ENCODE measurements at regions not wholly inside any gene's neighbourhood (a gene's known extent, or its start where the extent isn't known, plus 50 kb on each side); places are given as distances from the start of the nearest gene placed in this dataset.
"Not testable (repeated sequence)": the region's sequence is repeated elsewhere in the genome, so short reads cannot be mapped to it uniquely, and the experiment has no call there.

DNA sequence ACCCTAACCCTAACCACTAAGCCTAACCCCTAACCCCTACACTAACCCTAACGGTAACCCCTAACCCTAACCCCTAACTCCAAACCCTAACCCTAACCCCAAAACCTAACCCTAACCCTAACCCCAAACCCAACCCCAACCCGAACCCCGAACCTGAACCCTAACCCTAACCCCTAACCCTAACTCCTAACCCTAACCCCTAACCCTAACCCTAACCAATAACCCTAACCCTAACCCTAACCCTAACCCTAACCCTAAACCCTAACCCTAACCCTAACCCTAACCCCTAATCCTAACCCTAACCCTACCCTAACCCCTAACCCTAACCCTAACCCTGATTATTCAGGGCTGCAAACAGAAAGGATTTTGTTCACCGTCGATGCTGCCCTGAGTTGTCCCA is 144.6 kb upstream of the DUSP22 start:
- not testable (repeated sequence) for DNase-seq

DNA sequence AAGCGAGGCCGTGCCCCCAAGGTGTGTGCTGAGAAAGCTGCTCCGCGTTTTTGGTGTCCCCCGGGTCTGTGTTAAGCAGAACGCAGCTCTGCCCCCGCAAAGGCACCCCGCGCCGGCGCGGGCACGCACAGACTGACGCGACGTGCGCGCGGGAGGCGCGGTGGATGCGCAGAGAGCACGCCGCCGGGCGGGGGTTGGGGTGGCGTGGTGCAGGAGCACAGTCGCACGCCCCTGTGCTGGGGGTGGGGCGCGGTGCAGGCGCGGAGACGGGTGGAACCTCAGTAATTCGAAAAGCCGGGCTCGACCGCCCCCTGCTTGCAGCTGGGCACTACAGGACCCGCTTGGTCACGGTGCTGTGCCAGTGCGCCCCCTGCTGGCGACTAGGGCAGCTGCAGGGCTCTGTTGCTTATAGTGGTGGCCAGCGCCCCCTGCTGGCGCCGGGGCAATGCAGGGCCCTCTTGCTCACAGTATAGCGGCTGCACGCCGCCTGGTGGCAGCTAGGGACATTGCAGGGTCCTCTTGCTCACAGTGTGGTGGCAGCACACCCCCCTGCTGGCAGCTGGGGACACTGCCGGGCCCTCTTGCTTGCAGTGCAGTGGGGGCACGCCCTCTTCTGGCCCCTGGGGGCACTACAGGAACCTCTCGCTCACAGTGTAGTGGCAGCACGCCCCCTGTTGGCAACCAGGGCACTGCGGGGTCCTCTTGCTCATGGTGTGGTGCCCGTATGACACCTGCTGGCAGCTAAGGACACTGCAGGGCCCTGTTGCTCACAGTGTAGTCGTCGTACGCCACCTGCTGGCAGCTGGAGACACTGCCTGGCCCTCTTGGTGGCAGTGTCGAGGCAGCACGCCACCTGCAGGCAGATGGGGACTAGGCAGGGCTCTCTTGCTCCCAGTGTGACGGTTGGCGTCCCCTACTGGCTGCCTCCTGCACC is 144.0 kb upstream of the DUSP22 start:
- DNase-seq = peak; percentile 14

- DNase-seq = not testable (repeated sequence)
These were observed 142.1 kb upstream of the DUSP22 start for GRCh38 chr6:150147-150546.

GRCh38 chr6:152436-152835 is 139.9 kb upstream of the DUSP22 start:
- not testable (repeated sequence) for DNase-seq

- not testable (repeated sequence) for DNase-seq
These were observed 139.3 kb upstream of the DUSP22 start for GRCh38 chr6:153026-153425.

DNA sequence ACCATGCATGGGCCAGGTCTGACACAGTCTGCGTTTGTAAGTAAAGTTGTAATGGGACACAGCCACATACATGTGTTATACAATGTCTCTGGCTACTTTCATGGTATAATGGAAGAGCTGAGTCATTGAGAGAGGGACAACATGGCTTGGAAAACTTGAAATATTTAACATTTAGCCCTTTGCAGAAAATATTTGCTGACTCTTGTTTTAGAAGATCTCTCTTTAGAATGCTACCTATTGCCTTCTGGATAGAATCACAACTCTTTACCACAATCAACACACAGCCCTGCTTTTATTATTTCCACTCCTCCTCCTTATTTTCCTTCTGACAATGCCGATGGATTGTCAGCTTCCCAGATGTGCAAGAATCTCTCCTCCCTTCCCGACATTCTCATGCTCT is 138.4 kb upstream of the DUSP22 start:
- DNase-seq = not testable (repeated sequence)

- not testable (repeated sequence) for DNase-seq
These were observed 137.8 kb upstream of the DUSP22 start for GRCh38 chr6:154321-155092.

DNA sequence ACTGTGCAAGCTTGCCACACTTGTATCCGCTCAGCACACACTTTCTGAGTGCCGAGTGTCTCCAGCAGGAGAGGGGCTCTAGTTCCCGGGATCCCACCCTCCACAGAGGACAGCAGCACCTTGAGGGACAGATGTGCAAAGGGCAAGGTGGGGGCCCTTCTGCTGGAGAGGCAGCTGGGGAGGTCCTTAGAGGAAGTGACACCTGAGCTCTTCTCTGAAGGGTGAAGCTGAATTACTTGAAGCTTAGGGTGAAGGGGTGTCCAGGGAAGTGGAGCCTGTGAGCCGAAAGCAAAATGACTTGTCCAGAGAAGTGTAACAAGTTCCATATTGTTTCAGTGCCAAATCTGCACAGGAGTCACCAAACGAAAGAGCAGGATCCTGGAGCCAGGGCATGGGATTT is 136.3 kb upstream of the DUSP22 start:
- DNase-seq = no peak

GRCh38 chr6:156441-157140 is 135.7 kb upstream of the DUSP22 start:
- not testable (repeated sequence) for DNase-seq

- not testable (repeated sequence) for DNase-seq
These were observed 135.1 kb upstream of the DUSP22 start for GRCh38 chr6:157176-157575.

DNA sequence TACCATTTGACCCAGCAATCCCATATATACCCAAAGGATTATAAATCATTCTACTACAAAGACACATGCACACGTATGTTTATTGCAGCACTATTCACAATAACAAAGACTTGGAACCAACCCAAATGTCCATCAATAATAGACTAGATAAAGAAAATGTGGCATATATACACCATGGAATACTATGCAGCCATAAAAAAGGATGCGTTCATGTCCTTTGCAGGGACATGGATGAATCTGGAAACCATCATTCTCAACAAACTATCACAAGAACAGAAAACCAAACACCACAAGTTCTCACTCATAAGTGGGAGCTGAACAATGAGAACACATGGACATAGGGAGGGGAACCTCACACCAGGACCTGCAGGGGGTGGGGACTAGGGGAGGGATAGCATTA is 130.6 kb upstream of the DUSP22 start:
- not testable (repeated sequence) for DNase-seq

DNA sequence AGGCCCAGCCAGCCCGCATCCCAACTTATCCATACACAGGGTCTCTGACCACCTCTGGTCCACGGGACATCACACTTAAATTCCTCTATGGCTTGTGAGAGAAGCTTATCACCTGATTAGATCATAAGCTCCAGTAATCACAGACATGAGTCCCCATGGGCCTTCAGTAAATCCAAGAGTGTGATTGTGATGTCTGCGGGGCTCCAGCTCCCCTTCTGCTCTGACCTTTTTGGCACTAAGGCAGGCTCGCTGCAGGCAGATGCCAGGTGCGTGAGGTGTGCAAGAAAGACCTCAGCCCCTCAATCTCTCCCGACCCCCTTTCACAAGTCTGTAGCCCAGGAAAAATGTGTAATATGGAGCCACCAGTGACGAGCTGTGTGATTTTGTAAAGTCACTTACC is 127.6 kb upstream of the DUSP22 start:
- DNase-seq = no peak

DNA sequence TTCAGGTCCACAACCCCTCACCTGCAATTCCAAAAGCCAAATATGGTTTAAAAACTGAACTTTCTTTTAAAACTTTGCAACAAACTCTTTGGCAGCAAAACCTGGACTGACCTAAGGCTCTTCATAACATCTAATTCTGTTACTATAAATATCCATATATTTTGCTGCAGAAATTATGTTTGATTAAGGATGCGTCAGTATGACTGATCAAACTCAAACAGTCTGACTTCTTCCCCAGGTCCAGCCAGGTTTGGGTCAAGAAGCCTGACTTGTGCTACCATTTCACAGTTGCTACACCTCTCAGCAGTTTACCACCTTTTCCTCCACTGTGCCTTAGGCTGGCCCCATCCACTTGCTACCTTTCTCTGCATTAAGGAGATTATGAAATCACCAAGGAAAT is 127.0 kb upstream of the DUSP22 start:
- no peak for DNase-seq

GRCh38 chr6:165906-166305 is 126.4 kb upstream of the DUSP22 start:
- DNase-seq = no peak

- no peak for DNase-seq
These were observed 123.3 kb upstream of the DUSP22 start for GRCh38 chr6:168865-169455.

GRCh38 chr6:174036-174435 is 118.3 kb upstream of the DUSP22 start:
- DNase-seq = no peak

- DNase-seq = no peak
These were observed 116.6 kb upstream of the DUSP22 start for GRCh38 chr6:175680-176079.

DNA sequence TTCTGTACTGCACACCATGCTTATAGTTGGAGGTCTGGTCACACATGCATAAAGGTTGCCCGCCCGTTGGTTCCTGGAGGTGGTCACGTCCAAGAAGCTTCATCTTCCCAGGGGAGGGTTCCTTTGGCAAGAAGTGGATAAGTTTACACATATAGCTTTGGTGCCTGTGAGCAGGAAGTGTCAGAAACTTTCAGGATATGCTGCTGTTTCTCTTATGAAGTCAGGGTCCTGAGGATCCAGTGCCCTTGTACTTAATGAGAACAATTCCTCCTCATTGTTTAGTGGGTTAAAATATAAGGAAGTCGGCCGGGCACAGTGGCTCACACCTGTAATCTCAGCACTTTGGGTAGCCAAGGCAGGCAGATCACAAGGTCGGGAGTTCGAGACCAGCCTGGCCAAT is 115.5 kb upstream of the DUSP22 start:
- DNase-seq = no peak

DNA sequence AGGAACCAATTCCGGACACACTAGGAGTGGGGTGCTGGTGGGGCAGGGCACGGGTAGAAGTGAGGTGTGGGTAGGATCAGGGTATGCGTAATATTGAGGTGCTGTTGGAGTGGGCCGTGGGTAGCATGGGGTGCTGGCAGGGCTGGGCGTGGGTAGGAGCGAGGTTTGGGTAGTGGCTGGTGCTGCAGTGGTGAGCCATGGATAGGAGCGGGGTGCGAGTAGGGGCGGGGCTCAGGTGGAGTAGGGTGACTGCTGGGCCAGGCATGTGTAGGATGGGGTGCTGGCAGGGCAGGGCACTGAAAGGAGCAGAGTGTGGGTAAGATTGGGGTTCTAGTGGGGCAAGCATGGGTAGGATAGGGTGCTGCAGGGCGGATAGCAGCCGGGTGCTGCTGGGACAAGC is 114.2 kb upstream of the DUSP22 start:
- no peak for DNase-seq

GRCh38 chr6:178929-179328 is 113.4 kb upstream of the DUSP22 start:
- DNase-seq = not testable (repeated sequence)

DNA sequence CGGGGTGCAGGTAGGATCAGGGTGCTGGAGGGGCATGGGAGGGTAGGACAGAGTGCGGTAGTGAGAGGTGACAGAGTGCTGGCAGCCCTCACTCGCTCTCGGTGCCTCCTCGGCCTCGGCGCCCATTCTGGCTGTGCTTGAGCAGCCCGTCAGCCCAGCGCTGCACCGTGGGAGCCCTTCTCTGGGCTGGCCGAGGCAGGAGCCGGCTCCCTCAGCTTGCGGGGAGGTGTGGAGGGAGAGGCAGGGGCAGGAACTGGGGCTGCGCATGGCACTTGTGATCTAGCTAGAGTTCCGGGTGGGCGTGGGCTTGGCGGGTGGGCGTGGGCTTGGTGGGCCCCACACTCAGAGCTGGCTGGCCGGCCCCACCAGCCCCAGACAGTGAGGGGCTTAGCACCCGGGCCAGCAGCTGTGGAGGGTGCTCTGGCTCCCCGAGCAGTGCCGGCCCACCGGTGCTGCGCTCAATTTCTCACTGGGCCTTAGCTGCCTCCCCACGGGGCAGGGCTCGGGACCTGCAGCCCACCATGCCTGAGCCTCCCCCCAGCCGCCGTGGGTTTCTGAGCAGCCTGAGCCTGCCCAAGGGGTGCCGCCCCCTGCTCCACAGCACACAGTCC is 112.8 kb upstream of the DUSP22 start:
- no peak for DNase-seq

- not testable (repeated sequence) for DNase-seq
These were observed 112.1 kb upstream of the DUSP22 start for GRCh38 chr6:180091-180694.
